B cell (primary cell): ENCODE measurements at regions not wholly inside any gene's neighbourhood (a gene's known extent, or its start where the extent isn't known, plus 50 kb on each side); places are given as distances from the start of the nearest gene placed in this dataset.

Source experiments
- ATAC-seq: fragments of 200-7000 bp; cut with Tn5 transposase; one replicate; pipeline ENCODE4 v1.10.0; 2021; ENCODE audit warnings: low read depth, mild to moderate bottlenecking, moderate number of reproducible peaks, moderate library complexity
- CTCF ChIA-PET: fragments of 350-600 bp; sonication (Branson Sonifier 250); formaldehyde crosslinking; loops from one replicate; lab custom pipeline; 2021; ENCODE audit warnings: antibody characterized with exemption, inconsistent platforms; lab: Charles Lee
- POLR2A ChIA-PET: fragments of 350-600 bp; sonication (Branson Sonifier 250); formaldehyde crosslinking; loops from one replicate; lab custom pipeline; 2021; ENCODE audit warnings: antibody characterized with exemption; lab: Charles Lee
- DNase-seq: peaks from one replicate; pipeline ENCODE4 v3.0.0; 2013
- H2AFZ ChIP-seq: 2 replicates; pipeline ENCODE4 v1.6.1; 2012; ENCODE audit warnings: mild to moderate bottlenecking, low read depth, low read length; ENCODE audit not compliant: insufficient read depth, poor library complexity, severe bottlenecking
- H3K27ac ChIP-seq, 2 donors: 1 replicate in 1 of 2; 2 replicates in 1 of 2; pipeline ENCODE4 v1.5.1; 2012 to 2013; ENCODE audit warnings: low read length in 2 of 2, mild to moderate bottlenecking in 2 of 2, moderate library complexity in 1 of 2
- H3K27me3 ChIP-seq, 4 experiments: fragments of 200-600 bp in 1 of 4; sonication (generic) in 1 of 4; replicated peaks in 1 of 4; 1 replicate in 2 of 4; 2 replicates in 2 of 4; pipeline versions ENCODE4 v1.6.1 to v1.7.0; 2013 to 2016; ENCODE audit warnings: low read length in 3 of 4, mild to moderate bottlenecking in 2 of 4, mixed read lengths in 1 of 4, moderate library complexity in 1 of 4; ENCODE audit not compliant: insufficient read depth in 4 of 4, control insufficient read depth in 3 of 4; ENCODE audit errors: control extremely low read depth in 1 of 4
- H3K36me3 ChIP-seq, 2 experiments: replicated peaks in 1 of 2; 1 replicate in 1 of 2; 2 replicates in 1 of 2; pipeline versions ENCODE4 v1.6.1 to v1.7.1; 2013; ENCODE audit warnings: low read length in 1 of 2; ENCODE audit not compliant: insufficient read depth in 2 of 2, control insufficient read depth in 1 of 2; ENCODE audit errors: control extremely low read depth in 1 of 2, extremely low read depth in 1 of 2
- H3K4me1 ChIP-seq, 2 donors: fragments of 200-600 bp in 1 of 2; sonication (generic) in 1 of 2; 1 replicate in 1 of 2; 2 replicates in 1 of 2; pipeline versions ENCODE4 v1.5.1 to v1.6.1; 2013 to 2017; ENCODE audit warnings: low read length in 2 of 2; ENCODE audit not compliant: control insufficient read depth in 2 of 2, insufficient read depth in 2 of 2
- H3K4me2 ChIP-seq: replicated peaks from 2 replicates; pipeline ENCODE3; 2012; ENCODE audit warnings: mild to moderate bottlenecking, low read depth, low read length; ENCODE audit not compliant: poor library complexity, severe bottlenecking
- H3K4me3 ChIP-seq, 5 experiments: fragments of 200-600 bp in 1 of 5; sonication (generic) in 1 of 5; 1 replicate in 3 of 5; 2 replicates in 2 of 5; pipeline versions ENCODE4 v1.5.1 to v1.7.0; 2011 to 2016; ENCODE audit warnings: low read length in 4 of 5, mild to moderate bottlenecking in 4 of 5, low read depth in 2 of 5, control low read depth in 1 of 5, moderate library complexity in 1 of 5; ENCODE audit not compliant: insufficient read depth in 1 of 5; ENCODE audit errors: control extremely low read depth in 1 of 5, extremely low read depth in 1 of 5
- H3K79me2 ChIP-seq: fragments of 200-600 bp; sonication (generic); one replicate; pipeline ENCODE4 v1.6.0; 2016; ENCODE audit warnings: low read length; ENCODE audit not compliant: control insufficient read depth, insufficient read depth
- H3K9ac ChIP-seq: fragments of 200-600 bp; sonication (generic); 2 replicates; pipeline ENCODE4 v1.6.1; 2017; ENCODE audit warnings: mild to moderate bottlenecking, low read length, moderate library complexity
- H3K9me3 ChIP-seq, 3 donors: one replicate each; pipeline versions ENCODE4 v1.6.1 to v1.7.1; 2013; ENCODE audit warnings: low read length in 2 of 3; ENCODE audit not compliant: control insufficient read depth in 2 of 3, insufficient read depth in 1 of 3; ENCODE audit errors: control extremely low read depth in 1 of 3
- H4K20me1 ChIP-seq: 2 replicates; pipeline ENCODE4 v1.6.0; 2012; ENCODE audit warnings: mild to moderate bottlenecking, low read length; ENCODE audit not compliant: insufficient read depth, control insufficient read depth, poor library complexity, severe bottlenecking
- H3K27ac Mint-ChIP-seq: one replicate; pipeline ENCODE4 v1.8.0; 2021; ENCODE audit warnings: mixed read lengths
- H3K27me3 Mint-ChIP-seq: one replicate; pipeline ENCODE4 v1.8.0; 2021; ENCODE audit warnings: mixed read lengths
- H3K4me1 Mint-ChIP-seq: one replicate; pipeline ENCODE4 v1.8.0; 2021; ENCODE audit warnings: mixed read lengths
- H3K4me3 Mint-ChIP-seq: one replicate; pipeline ENCODE4 v1.8.0; 2021; ENCODE audit warnings: mixed read lengths
- H3K9me3 Mint-ChIP-seq: one replicate; pipeline ENCODE4 v1.8.0; 2022; ENCODE audit warnings: mixed read lengths; ENCODE audit not compliant: insufficient read depth
- CTCF ChIP-seq: fragments of 200-600 bp; IDR thresholded peaks from one replicate; pipeline ENCODE4 v1.8.0; 2022; ENCODE audit warnings: antibody characterized with exemption, mild to moderate bottlenecking
- EZH2 ChIP-seq: IDR thresholded peaks from 2 replicates; pipeline ENCODE4 v1.6.1; 2012; ENCODE audit warnings: borderline replicate concordance, low read depth, mild to moderate bottlenecking, moderate library complexity, low read length; ENCODE audit not compliant: insufficient read depth, poor library complexity, severe bottlenecking
- whole genome bisulfite sequencing: methylation state at CpG from one replicate; pipeline ENCODE4 v1.1.5; 2013; ENCODE audit warnings: missing lambda C conversion rate; ENCODE audit not compliant: insufficient coverage; 5-methylcytosine and 5-hydroxymethylcytosine counted together
- intact Hi-C: fragments of 100-400 bp; cut with micrococcal nuclease; formaldehyde crosslinking; loops from one replicate; pipeline ENCODE4 v1.10.0; 2022

- no peak overlapping the region for H2AFZ ChIP-seq
- no peak overlapping the region for H3K9ac ChIP-seq
- intact Hi-C loops, result no loop called here
- H3K4me3 ChIP-seq, result no peak overlapping the region
- H3K79me2 ChIP-seq, result no peaks in the 10 kb centered on the region
- peaks cover 4% of the 10 kb centered on the region for H3K9me3 Mint-ChIP-seq
- H3K27me3 Mint-ChIP-seq, result no peaks in the 10 kb centered on the region
- no CpG with 5 or more reads among the region's 1 CpG for WGBS
- H3K4me1 ChIP-seq, result no peaks in the 10 kb centered on the region
- H3K36me3 ChIP-seq, result no peaks in the 10 kb centered on the region
- DNase-seq (no peak), ATAC-seq (no peak)
- H3K27me3 ChIP-seq, result no peaks in the 10 kb centered on the region
- ChIA-PET CTCF (no interaction called here), POLR2A (no interaction called here)
- no peaks in the 10 kb centered on the region for H4K20me1 ChIP-seq
- peaks cover 0 to 3% (median 0%) of the 10 kb centered on the region in 3 donors for H3K9me3 ChIP-seq
- H3K4me1 Mint-ChIP-seq, result no peaks in the 10 kb centered on the region
- no peak overlapping the region for H3K4me2 ChIP-seq
- no peak overlapping the region for H3K4me3 Mint-ChIP-seq
- TF ChIP-seq CTCF (no peak), EZH2 (no peak)
- H3K27ac ChIP-seq, result no peak overlapping the region
- no peak overlapping the region for H3K27ac Mint-ChIP-seq
These were observed 298.1 kb upstream of the PRICKLE1 start for GRCh38 chr12:42887657-42888056.

GRCh38 chr12:42886160-42886559, 296.6 kb upstream of the PRICKLE1 start:
- peaks cover 4% of the 10 kb centered on the region for H3K9me3 Mint-ChIP-seq
- Histone ChIP-seq H3K36me3 (no peaks in the 10 kb centered on the region), H3K4me2 (no peak overlapping the region), H2AFZ (no peak overlapping the region), H3K27me3 (no peaks in the 10 kb centered on the region), H3K9me3 (peaks cover 0 to 3% (median 0%) of the 10 kb centered on the region in 3 donors), H3K4me1 (no peaks in the 10 kb centered on the region), H4K20me1 (no peaks in the 10 kb centered on the region), H3K27ac (no peak overlapping the region), H3K4me3 (no peak overlapping the region), H3K9ac (no peak overlapping the region), H3K79me2 (no peaks in the 10 kb centered on the region)
- no peak overlapping the region for H3K27ac Mint-ChIP-seq
- ATAC-seq (no peak), DNase-seq (no peak)
- CTCF ChIA-PET, result no interaction called here
- intact Hi-C loops, result no loop called here
- H3K27me3 Mint-ChIP-seq, result no peaks in the 10 kb centered on the region
- WGBS, result 89% methylated on average over 1 of the region's 3 CpGs
- H3K4me3 Mint-ChIP-seq, result no peak overlapping the region
- TF ChIP-seq CTCF (no peak), EZH2 (no peak)
- H3K4me1 Mint-ChIP-seq, result no peaks in the 10 kb centered on the region
- POLR2A ChIA-PET, result no interaction called here
